ENCODE measurements at regions not wholly inside any gene's neighbourhood (a gene's known extent, or its start where the extent isn't known, plus 50 kb on each side); places are given as distances from the start of the nearest gene placed in this dataset.

GRCh38 chr17:33806631-33807030 lies 448.5 kb upstream of the CCL2 start:
- DNase-seq (ENCODE audit: insufficient read length, low spot score) (no peak), FAIRE-seq (peak; percentile 9)

DNA sequence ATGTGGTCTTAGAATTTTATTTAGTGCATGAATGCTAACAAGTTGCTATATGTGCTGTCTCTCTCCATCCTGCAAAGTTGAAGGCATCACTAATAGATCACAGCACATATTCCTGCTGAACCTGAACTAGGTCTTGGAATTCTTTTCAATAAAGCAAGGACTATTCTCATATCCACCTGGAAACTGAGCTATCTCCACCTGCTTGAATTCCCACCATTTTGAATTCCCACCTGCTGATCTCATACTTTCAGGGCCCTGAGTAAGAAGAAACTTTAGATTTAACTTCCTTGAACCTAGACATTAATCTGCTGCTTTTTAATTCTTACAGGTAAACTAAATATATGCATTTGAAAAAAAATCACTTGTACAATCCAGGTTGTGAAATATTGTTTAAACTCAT lies 445.3 kb upstream of the CCL2 start:
- no peak for FAIRE-seq

GRCh38 chr17:33811004-33811760 lies 443.9 kb upstream of the CCL2 start:
- DNase-seq (ENCODE audit: insufficient read length, low spot score) (no peak), FAIRE-seq (no peak)

More for the DNA sequence above, 445.3 kb upstream of the CCL2 start:
- no peak for DNase-seq (ENCODE audit: insufficient read length, low spot score)

- no peak for FAIRE-seq
- DNase-seq (ENCODE audit: insufficient read length, low spot score): no peak
These were observed 443.0 kb upstream of the CCL2 start for GRCh38 chr17:33811984-33812577.

GRCh38 chr17:33814852-33815251 lies 440.2 kb upstream of the CCL2 start:
- no peak for FAIRE-seq
- DNase-seq (ENCODE audit: insufficient read length, low spot score): no peak

DNA sequence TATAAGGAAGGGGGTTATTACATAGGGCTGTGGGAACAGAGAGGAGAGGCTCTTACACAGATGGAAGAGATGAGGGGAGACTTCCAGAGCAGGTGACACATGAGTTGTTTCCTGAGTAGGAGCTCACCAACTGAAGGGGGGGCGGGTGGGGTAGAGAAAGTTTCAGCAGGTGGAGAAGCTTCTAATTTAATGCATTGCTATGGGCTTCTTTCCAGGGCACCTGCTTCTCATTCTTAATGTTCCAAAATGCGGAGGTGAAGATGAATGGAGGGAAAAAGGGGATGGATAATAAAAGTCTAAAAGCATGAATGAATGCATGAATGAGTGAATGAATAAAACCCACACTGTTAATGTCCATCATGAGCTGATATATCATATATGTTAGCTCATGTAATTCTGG lies 439.0 kb upstream of the CCL2 start:
- DNase-seq (ENCODE audit: insufficient read length, low spot score) (no peak), FAIRE-seq (no peak)

DNA sequence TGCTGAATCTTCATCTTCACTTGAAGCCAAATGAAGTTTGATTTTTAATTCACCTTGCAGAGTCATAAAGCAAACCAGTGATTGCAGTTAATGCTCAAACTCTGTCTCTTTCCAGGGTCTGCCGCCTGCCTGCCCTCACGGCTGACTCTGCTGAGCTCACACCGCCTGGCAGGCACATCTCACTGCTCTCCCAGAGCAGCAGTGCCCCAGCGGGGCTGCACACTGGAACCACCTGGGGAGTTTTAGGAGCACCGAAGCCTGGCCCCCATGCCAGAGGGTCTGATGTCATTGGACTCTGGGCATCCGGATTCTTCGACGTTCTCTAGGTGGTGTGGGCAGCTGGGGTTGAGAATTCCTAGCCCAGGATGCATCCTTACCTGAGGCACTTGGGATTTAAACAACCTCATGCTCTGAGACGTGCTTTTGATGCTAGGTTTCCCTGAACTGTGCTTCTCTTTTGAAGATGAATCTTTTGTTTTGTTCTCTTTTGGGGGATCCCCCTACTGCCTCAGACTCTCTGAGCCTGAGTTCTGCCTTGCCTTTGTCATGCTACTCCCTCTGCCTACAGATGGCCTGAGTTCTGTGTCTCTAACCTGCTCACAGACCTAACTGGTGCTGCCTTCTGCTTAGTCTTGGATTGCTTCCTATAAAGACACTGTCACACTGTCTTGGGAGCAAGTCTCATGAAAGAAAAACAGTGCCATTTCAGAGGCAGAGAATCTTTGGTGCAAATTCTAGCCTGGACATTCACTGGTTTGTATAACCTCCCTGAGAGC lies 438.1 kb upstream of the CCL2 start:
- no peak for FAIRE-seq
- no peak for DNase-seq (ENCODE audit: insufficient read length, low spot score)

GRCh38 chr17:33819539-33819938 lies 435.5 kb upstream of the CCL2 start:
- DNase-seq (ENCODE audit: insufficient read length, low spot score) (no peak), FAIRE-seq (no peak)

GRCh38 chr17:33832262-33832661 lies 422.8 kb upstream of the CCL2 start:
- FAIRE-seq (no peak), DNase-seq (ENCODE audit: insufficient read length, low spot score) (no peak)

DNA sequence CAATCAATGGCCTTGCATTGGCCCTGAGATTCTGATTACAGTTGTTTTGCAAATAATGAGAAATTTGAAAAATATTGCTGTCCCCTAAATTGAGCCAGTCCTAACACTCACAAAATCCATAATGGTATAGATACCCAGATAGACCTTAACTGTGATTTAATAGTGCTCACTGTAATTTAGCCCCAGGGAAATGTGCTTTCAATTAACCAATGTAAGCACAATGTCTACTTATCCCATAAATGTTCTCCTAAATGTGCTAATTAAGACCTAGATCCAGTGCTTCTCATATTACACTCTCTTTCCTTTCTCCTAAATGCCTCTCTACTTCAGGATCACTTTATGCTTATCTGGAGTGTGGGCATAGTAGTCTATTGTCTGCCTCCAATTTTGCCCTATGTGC lies 417.8 kb upstream of the CCL2 start:
- FAIRE-seq: no peak
- no peak for DNase-seq (ENCODE audit: insufficient read length, low spot score)

- DNase-seq (ENCODE audit: insufficient read length, low spot score) (no peak), FAIRE-seq (no peak)
These were observed 416.8 kb upstream of the CCL2 start for GRCh38 chr17:33838281-33838680.

GRCh38 chr17:33847900-33848299 lies 407.2 kb upstream of the CCL2 start:
- DNase-seq (ENCODE audit: insufficient read length, low spot score): no peak
- no peak for FAIRE-seq

GRCh38 chr17:33848433-33848832 lies 406.7 kb upstream of the CCL2 start:
- FAIRE-seq (no peak), DNase-seq (ENCODE audit: insufficient read length, low spot score) (no peak)

DNA sequence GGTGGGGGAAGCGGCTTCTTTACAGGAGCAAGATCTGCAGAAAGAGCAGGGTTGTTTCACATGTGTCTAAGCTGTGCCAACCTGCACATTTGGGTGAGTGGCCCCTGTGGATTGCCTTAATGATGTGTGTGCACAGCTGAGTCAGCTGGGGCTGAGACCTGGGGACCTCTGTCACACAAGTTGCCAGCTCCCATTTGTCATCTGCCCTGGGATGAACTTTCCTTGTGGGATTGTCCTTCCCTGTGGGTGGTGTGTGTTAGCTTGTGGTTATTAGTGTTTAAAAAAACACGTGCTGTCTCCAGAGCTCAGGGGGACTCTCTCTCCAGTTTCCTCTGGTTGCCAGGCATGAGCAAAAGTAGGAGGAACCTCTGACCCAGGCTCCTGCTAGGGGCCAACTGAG lies 400.5 kb upstream of the CCL2 start:
- no peak for DNase-seq (ENCODE audit: insufficient read length, low spot score)
- FAIRE-seq: no peak

GRCh38 chr17:33858121-33858520 lies 397.0 kb upstream of the CCL2 start:
- no peak for FAIRE-seq
- no peak for DNase-seq (ENCODE audit: insufficient read length, low spot score)

- DNase-seq (ENCODE audit: insufficient read length, low spot score) (no peak), FAIRE-seq (no peak)
These were observed 396.4 kb upstream of the CCL2 start for GRCh38 chr17:33858682-33859081.

DNA sequence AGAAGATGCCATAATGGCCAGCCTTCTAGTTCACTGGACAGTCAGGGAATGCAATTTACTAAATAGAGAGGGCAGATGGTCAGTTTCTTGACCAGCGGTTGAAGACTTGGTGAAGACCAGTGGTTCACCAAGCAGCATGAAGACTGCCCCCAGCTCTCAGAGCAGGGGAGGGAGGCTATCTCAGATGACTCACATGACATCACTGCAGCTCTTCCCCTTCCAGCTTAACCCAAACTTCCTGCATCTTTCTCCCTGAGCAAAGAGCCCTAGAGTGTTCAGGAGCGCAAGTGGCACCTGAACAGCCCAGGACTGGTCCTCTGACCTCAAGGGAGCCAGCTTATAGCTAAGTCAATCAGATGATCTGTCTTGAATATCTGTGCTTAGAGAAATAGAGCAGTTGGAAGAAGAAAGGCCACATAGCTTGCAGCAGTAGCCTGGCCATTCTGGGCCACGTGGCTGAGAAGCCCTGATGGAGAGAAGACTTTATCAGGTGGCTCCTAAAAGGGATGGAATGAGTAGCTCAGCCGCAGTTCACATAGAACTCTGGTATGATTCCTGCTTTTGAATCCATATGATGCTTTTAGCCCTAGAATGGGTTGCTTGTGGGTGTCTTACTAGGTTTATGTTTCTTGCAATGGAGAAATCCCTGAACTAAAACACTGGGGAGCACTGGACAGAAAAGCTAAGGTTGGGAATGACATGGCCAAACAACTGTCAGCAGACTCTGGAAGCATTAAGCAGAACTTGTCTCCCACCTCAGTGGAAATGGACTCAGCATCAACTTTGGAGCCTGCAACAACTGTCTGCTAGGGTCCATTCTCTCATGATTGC lies 392.1 kb upstream of the CCL2 start:
- FAIRE-seq (no peak), DNase-seq (ENCODE audit: insufficient read length, low spot score) (no peak)

GRCh38 chr17:33864758-33865229 lies 390.3 kb upstream of the CCL2 start:
- FAIRE-seq (no peak), DNase-seq (ENCODE audit: insufficient read length, low spot score) (no peak)

DNA sequence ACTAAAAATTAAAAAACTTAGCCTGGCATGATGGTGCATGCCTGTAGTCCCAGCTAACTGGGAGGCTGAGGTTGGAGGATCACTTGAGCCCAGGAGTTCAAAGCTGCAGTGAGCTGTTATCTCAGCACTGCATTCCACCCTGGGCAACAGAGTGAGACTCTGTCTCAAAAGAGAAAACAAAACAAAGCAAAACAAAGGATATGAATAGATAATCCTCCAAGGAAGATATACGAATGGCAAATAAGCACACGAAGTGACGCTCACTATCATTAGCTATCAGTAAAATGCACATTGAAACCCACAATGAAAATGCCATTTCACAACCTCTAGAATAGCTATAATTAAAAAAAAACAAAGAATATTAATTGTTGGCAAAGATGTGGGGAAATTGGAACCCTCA lies 386.2 kb upstream of the CCL2 start:
- FAIRE-seq: no peak

GRCh38 chr17:33870936-33871335 lies 384.1 kb upstream of the CCL2 start:
- no peak for FAIRE-seq
- no peak for DNase-seq (ENCODE audit: insufficient read length, low spot score)

More for the DNA sequence above, 386.2 kb upstream of the CCL2 start:
- no peak for DNase-seq (ENCODE audit: insufficient read length, low spot score)

Measured in HTR-8/SVneo (cell line).